ENCODE measurements at regions not wholly inside any gene's neighbourhood (a gene's known extent, or its start where the extent isn't known, plus 50 kb on each side); places are given as distances from the start of the nearest gene placed in this dataset.
A peak's percentile ranks its signal among the peaks of the same experiment; 100 is the strongest.

- peak; percentile 62 for DNase-seq
- no peaks in the 10 kb centered on the region for H4K20me1 ChIP-seq (ENCODE audit: insufficient read depth)
- no peaks in the 10 kb centered on the region for H3K9me2 ChIP-seq
- no peaks in the 10 kb centered on the region for H3K79me2 ChIP-seq (ENCODE audit: insufficient read depth)
- no peaks in the 10 kb centered on the region for H3F3A ChIP-seq (replicated peaks; ENCODE audit: insufficient read depth)
- H3K4me2 ChIP-seq, result no peak overlapping the region
- 4% methylated on average over 1 of the region's 1 CpG for WGBS (ENCODE audit: low lambda C conversion rate)
- H3K27ac ChIP-seq (ENCODE audit: low read depth in 2 of 2, low read length in 1 of 2), result no peak overlapping the region
- no peaks in the 10 kb centered on the region for H3K36me3 ChIP-seq (replicated peaks in 1 of 2; ENCODE audit: control insufficient read depth in 1 of 2, insufficient read depth in 2 of 2, low read length in 1 of 2)
- no peaks in the 10 kb centered on the region for H3K4me1 ChIP-seq (ENCODE audit: control insufficient read depth in 1 of 2, insufficient read depth in 2 of 2, low read depth in 1 of 2, low read length in 1 of 2)
- POLR2A ChIA-PET, result no interaction called here
- H3K9ac ChIP-seq, result no peak overlapping the region
- TF ChIP-seq RAD21 (IDR thresholded peaks at IDR 0.05; ENCODE audit: low read length), result peak; percentile 47
- TF ChIP-seq MEF2A (IDR thresholded peaks at IDR 0.05; ENCODE audit: borderline replicate concordance, low read depth), result no peak
- TF ChIP-seq JUND (IDR thresholded peaks at IDR 0.05), result no peak
- no peak for TF ChIP-seq RFX5 (IDR thresholded peaks at IDR 0.05; ENCODE audit: low read length)
- peak; percentile 37; the same call in 1 of the 2 replicates for TF ChIP-seq CTCF (IDR thresholded peaks at IDR 0.05)
- TF ChIP-seq FOSL2 (IDR thresholded peaks at IDR 0.05; ENCODE audit: borderline replicate concordance, low read depth), result no peak
- peak; percentile 16; the same call in 1 of the 2 replicates for TF ChIP-seq SMC3 (IDR thresholded peaks at IDR 0.05; ENCODE audit: low read depth, low read length)
- no peak for TF ChIP-seq EZH2phosphoT487 (IDR thresholded peaks at IDR 0.05; ENCODE audit: borderline replicate concordance, low read depth)
- no peak overlapping the region for H2AFZ ChIP-seq (ENCODE audit: low read depth)
- no peaks in the 10 kb centered on the region for H3K9me3 ChIP-seq
- H3K4me3 ChIP-seq (ENCODE audit: low read depth in 2 of 2, low read length in 1 of 2), result no peak overlapping the region; a peak in 1 of 4 replicates
- H3K27me3 ChIP-seq (ENCODE audit: insufficient read depth), result no peaks in the 10 kb centered on the region
- CTCF ChIA-PET, result interaction anchor here (0.7 to 4.4 kb wide), 35 partner anchors 9 to 1840 kb away, joined by 3 to 40 read pairs (median 5); no protein-coding TSS in a partner anchor
These were observed 260.8 kb upstream of the PSMD7 start for GRCh38 chr16:74035816-74036215.

- Histone ChIP-seq H3K27me3 (ENCODE audit: insufficient read depth) (no peaks in the 10 kb centered on the region), H3K79me2 (ENCODE audit: insufficient read depth) (no peaks in the 10 kb centered on the region), H3F3A (replicated peaks; ENCODE audit: insufficient read depth) (no peaks in the 10 kb centered on the region), H3K27ac (ENCODE audit: low read depth in 2 of 2, low read length in 1 of 2) (no peak overlapping the region), H4K20me1 (ENCODE audit: insufficient read depth) (no peaks in the 10 kb centered on the region), H3K9me3 (no peaks in the 10 kb centered on the region), H3K9ac (no peak overlapping the region), H2AFZ (ENCODE audit: low read depth) (no peak overlapping the region), H3K9me2 (no peaks in the 10 kb centered on the region), H3K4me1 (ENCODE audit: control insufficient read depth in 1 of 2, insufficient read depth in 2 of 2, low read depth in 1 of 2, low read length in 1 of 2) (no peaks in the 10 kb centered on the region), H3K4me3 (ENCODE audit: low read depth in 2 of 2, low read length in 1 of 2) (no peak overlapping the region), H3K36me3 (replicated peaks in 1 of 2; ENCODE audit: control insufficient read depth in 1 of 2, insufficient read depth in 2 of 2, low read length in 1 of 2) (no peaks in the 10 kb centered on the region), H3K4me2 (no peak overlapping the region)
- whole genome bisulfite sequencing (ENCODE audit: low lambda C conversion rate), result 15% methylated on average over 4 of the region's 4 CpGs
- TF ChIP-seq CTCF (IDR thresholded peaks at IDR 0.05) (peak; percentile 50), FOXM1 (IDR thresholded peaks at IDR 0.05; ENCODE audit: low read depth) (no peak), SMC3 (IDR thresholded peaks at IDR 0.05; ENCODE audit: low read depth, low read length) (peak; percentile 39; the same call in 1 of the 2 replicates), YY1 (IDR thresholded peaks at IDR 0.05; ENCODE audit: low read depth) (no peak), RAD21 (IDR thresholded peaks at IDR 0.05; ENCODE audit: low read length) (peak; percentile 79), MAX (IDR thresholded peaks at IDR 0.05; ENCODE audit: low read depth) (no peak), TEAD4 (IDR thresholded peaks at IDR 0.05; ENCODE audit: borderline replicate concordance, insufficient read depth) (no peak), RCOR1 (IDR thresholded peaks at IDR 0.05; ENCODE audit: low read length) (no peak)
- DNase-seq, result peak; percentile 57
- ChIA-PET CTCF (interaction anchor here (0.6 to 4.4 kb wide), 70 partner anchors 10 to 1968 kb away, joined by 3 to 40 read pairs (median 4); no protein-coding TSS in a partner anchor), POLR2A (no interaction called here)
These were observed 261.8 kb upstream of the PSMD7 start for GRCh38 chr16:74034862-74035261.

Data from SK-N-SH (cell line).